GM23248 (cell line): ENCODE measurements at regions not wholly inside any gene's neighbourhood (a gene's known extent, or its start where the extent isn't known, plus 50 kb on each side); places are given as distances from the start of the nearest gene placed in this dataset.

Experiments
- DNase-seq: peaks from one replicate; pipeline ENCODE4 v3.0.0-alpha.2; 2015
- H2AFZ ChIP-seq: fragments of 200-600 bp; sonication (generic); 2 replicates; pipeline ENCODE4 v1.6.1; 2016; ENCODE audit warnings: antibody characterized with exemption
- H3F3A ChIP-seq: fragments of 200-600 bp; sonication (generic); 2 replicates; pipeline ENCODE4 v1.6.1; 2016; ENCODE audit warnings: mild to moderate bottlenecking, antibody characterized with exemption, mixed run types; ENCODE audit not compliant: insufficient read depth
- H3K27ac ChIP-seq: fragments of 200-600 bp; sonication (generic); 2 replicates; pipeline ENCODE4 v1.5.1; 2016; ENCODE audit warnings: mild to moderate bottlenecking
- H3K27me3 ChIP-seq: fragments of 200-600 bp; sonication (generic); replicated peaks from 2 replicates; pipeline ENCODE4 v1.6.1; 2016; ENCODE audit warnings: mild to moderate bottlenecking; ENCODE audit not compliant: insufficient read depth
- H3K36me3 ChIP-seq: fragments of 200-600 bp; sonication (generic); 2 replicates; pipeline ENCODE4 v1.6.1; 2016; ENCODE audit warnings: low read depth, mild to moderate bottlenecking
- H3K4me1 ChIP-seq: fragments of 200-600 bp; sonication (generic); 2 replicates; pipeline ENCODE4 v1.6.1; 2016; ENCODE audit warnings: mild to moderate bottlenecking; ENCODE audit not compliant: insufficient read depth
- H3K4me2 ChIP-seq: fragments of 200-600 bp; sonication (generic); one replicate; pipeline ENCODE4 v1.6.1; 2016; ENCODE audit warnings: mild to moderate bottlenecking; ENCODE audit not compliant: unreplicated experiment
- H3K4me3 ChIP-seq: fragments of 200-600 bp; sonication (generic); 2 replicates; pipeline ENCODE4 v1.5.1; 2016; ENCODE audit warnings: mild to moderate bottlenecking
- H3K79me2 ChIP-seq: fragments of 200-600 bp; sonication (generic); 2 replicates; pipeline ENCODE4 v1.6.1; 2016; ENCODE audit warnings: mild to moderate bottlenecking; ENCODE audit not compliant: insufficient read depth
- H3K9ac ChIP-seq: fragments of 200-600 bp; sonication (generic); 2 replicates; pipeline ENCODE4 v1.6.1; 2016; ENCODE audit warnings: mild to moderate bottlenecking
- H3K9me2 ChIP-seq: fragments of 200-600 bp; sonication (generic); 2 replicates; pipeline ENCODE4 v1.6.1; 2016; ENCODE audit warnings: mixed run types, mild to moderate bottlenecking, moderate library complexity; ENCODE audit not compliant: insufficient read depth
- H3K9me3 ChIP-seq: fragments of 200-600 bp; sonication (generic); one replicate; pipeline ENCODE4 v1.6.1; 2017; ENCODE audit warnings: low read depth
- H4K20me1 ChIP-seq: fragments of 200-600 bp; sonication (generic); 2 replicates; pipeline ENCODE4 v1.6.0; 2016; ENCODE audit not compliant: insufficient read depth
- EZH2 ChIP-seq: fragments of 200-600 bp; sonication (generic); IDR thresholded peaks from 2 replicates; pipeline ENCODE4 v1.6.1; 2018; ENCODE audit warnings: antibody characterized with exemption, mild to moderate bottlenecking; ENCODE audit not compliant: insufficient read depth, poor library complexity, severe bottlenecking
- EZH2phosphoT487 ChIP-seq: fragments of 200-600 bp; sonication (generic); IDR thresholded peaks from 2 replicates; pipeline ENCODE4 v1.6.1; 2018; ENCODE audit warnings: antibody characterized with exemption, moderate library complexity, mild to moderate bottlenecking, low read depth; ENCODE audit not compliant: insufficient read depth
- WGBS, 2 experiments: methylation state at CpG; one replicate each; pipeline ENCODE4 v1.1.6; 2015 to 2017; ENCODE audit warnings: low lambda C conversion rate in 2 of 2, low coverage in 1 of 2; ENCODE audit errors: missing lambda C conversion rate in 2 of 2; 5-methylcytosine and 5-hydroxymethylcytosine counted together
- in situ Hi-C: fragments of 300-500 bp; cut with MboI; formaldehyde crosslinking; loops from 2 replicates; pipeline ENCODE4 v1.15.0; 2020

GRCh38 chr15:34700891-34701427 is 53.8 kb downstream of the GJD2 start:
- WGBS, 2 experiments: 86 to 88% methylated on average over 4 of the region's 4 CpGs
- Histone ChIP-seq H3F3A (no peaks in the 10 kb centered on the region), H3K4me2 (no peak overlapping the region), H3K36me3 (no peaks in the 10 kb centered on the region), H3K9me2 (no peaks in the 10 kb centered on the region), H3K9me3 (no peaks in the 10 kb centered on the region), H3K79me2 (no peaks in the 10 kb centered on the region), H3K27ac (no peak overlapping the region), H3K9ac (no peak overlapping the region), H4K20me1 (no peaks in the 10 kb centered on the region), H2AFZ (no peak overlapping the region), H3K27me3 (no peaks in the 10 kb centered on the region), H3K4me1 (peaks cover 8% of the 10 kb centered on the region; the same call in 1 of the 2 replicates), H3K4me3 (no peak overlapping the region)
- in situ Hi-C loops: loop anchor here (10.0 kb wide), 1 partner anchor 214 kb away; no protein-coding TSS in a partner anchor
- no peak for DNase-seq
- no peak for TF ChIP-seq EZH2phosphoT487
- no peak for TF ChIP-seq EZH2

- no peaks in the 10 kb centered on the region for H3K36me3 ChIP-seq
- peaks cover 8% of the 10 kb centered on the region; the same call in 1 of the 2 replicates for H3K4me1 ChIP-seq
- no peak overlapping the region for H3K27ac ChIP-seq
- no peak overlapping the region for H3K4me2 ChIP-seq
- no peak overlapping the region for H3K4me3 ChIP-seq
- no peak overlapping the region for H3K9ac ChIP-seq
- no peaks in the 10 kb centered on the region for H3K9me3 ChIP-seq
- peak; percentile 33 for DNase-seq
- H3K27me3 ChIP-seq: no peaks in the 10 kb centered on the region
- no peak overlapping the region for H2AFZ ChIP-seq
- no peaks in the 10 kb centered on the region for H3K9me2 ChIP-seq
- in situ Hi-C loops: loop anchor here (10.0 kb wide), 1 partner anchor 215 kb away; no protein-coding TSS in a partner anchor
- no peaks in the 10 kb centered on the region for H3K79me2 ChIP-seq
- no peaks in the 10 kb centered on the region for H3F3A ChIP-seq
- 62 to 67% methylated on average over 4 of the region's 4 CpGs for WGBS, 2 experiments
- no peaks in the 10 kb centered on the region for H4K20me1 ChIP-seq
- no peak for TF ChIP-seq EZH2
- no peak for TF ChIP-seq EZH2phosphoT487
These were observed 54.7 kb downstream of the GJD2 start for GRCh38 chr15:34699968-34700640.

- no peaks in the 10 kb centered on the region for H4K20me1 ChIP-seq
- TF ChIP-seq EZH2: no peak
- H3K4me2 ChIP-seq: no peak overlapping the region
- H3F3A ChIP-seq: no peaks in the 10 kb centered on the region
- H3K9me3 ChIP-seq: no peaks in the 10 kb centered on the region
- no peaks in the 10 kb centered on the region for H3K36me3 ChIP-seq
- no peak overlapping the region for H2AFZ ChIP-seq
- in situ Hi-C loops: no loop called here
- H3K79me2 ChIP-seq: no peaks in the 10 kb centered on the region
- no peak overlapping the region for H3K27ac ChIP-seq
- no peaks in the 10 kb centered on the region for H3K27me3 ChIP-seq
- H3K9me2 ChIP-seq: no peaks in the 10 kb centered on the region
- H3K4me1 ChIP-seq: peaks cover 8% of the 10 kb centered on the region
- no peak overlapping the region for H3K9ac ChIP-seq
- WGBS, 2 experiments: 62 to 75% methylated on average over 1 of the region's 1 CpG
- H3K4me3 ChIP-seq: no peak overlapping the region
- no peak for DNase-seq
These were observed 58.3 kb downstream of the GJD2 start for GRCh38 chr15:34696506-34696905.

GRCh38 chr15:34693053-34693744 is 61.6 kb downstream of the GJD2 start:
- no peak overlapping the region for H3K4me2 ChIP-seq
- no peak overlapping the region for H3K27ac ChIP-seq
- H3K27me3 ChIP-seq: no peaks in the 10 kb centered on the region
- TF ChIP-seq EZH2 (no peak), EZH2phosphoT487 (no peak)
- no peaks in the 10 kb centered on the region; the same call in 1 of the 2 replicates for H3K4me1 ChIP-seq
- H3K4me3 ChIP-seq: no peak overlapping the region
- no peaks in the 10 kb centered on the region for H3F3A ChIP-seq
- H3K9me3 ChIP-seq: no peaks in the 10 kb centered on the region
- WGBS, 2 experiments: 49 to 70% methylated on average over 4 of the region's 4 CpGs
- in situ Hi-C loops: no loop called here
- no peaks in the 10 kb centered on the region for H3K9me2 ChIP-seq
- H4K20me1 ChIP-seq: no peaks in the 10 kb centered on the region
- peak; percentile 30 for DNase-seq
- no peak overlapping the region for H2AFZ ChIP-seq
- no peak overlapping the region for H3K9ac ChIP-seq
- H3K36me3 ChIP-seq: no peaks in the 10 kb centered on the region
- H3K79me2 ChIP-seq: no peaks in the 10 kb centered on the region
